GF-D8 (cell line): ENCODE measurements at regions not wholly inside any gene's neighbourhood (a gene's known extent, or its start where the extent isn't known, plus 50 kb on each side); places are given as distances from the start of the nearest gene placed in this dataset.
"Not testable (repeated sequence)": the region's sequence is repeated elsewhere in the genome, so short reads cannot be mapped to it uniquely, and the experiment has no call there.

Experiments
- DNase-seq: peaks from one replicate; lab custom pipeline; 2025; lab: John Stamatoyannopoulos, UW

DNA sequence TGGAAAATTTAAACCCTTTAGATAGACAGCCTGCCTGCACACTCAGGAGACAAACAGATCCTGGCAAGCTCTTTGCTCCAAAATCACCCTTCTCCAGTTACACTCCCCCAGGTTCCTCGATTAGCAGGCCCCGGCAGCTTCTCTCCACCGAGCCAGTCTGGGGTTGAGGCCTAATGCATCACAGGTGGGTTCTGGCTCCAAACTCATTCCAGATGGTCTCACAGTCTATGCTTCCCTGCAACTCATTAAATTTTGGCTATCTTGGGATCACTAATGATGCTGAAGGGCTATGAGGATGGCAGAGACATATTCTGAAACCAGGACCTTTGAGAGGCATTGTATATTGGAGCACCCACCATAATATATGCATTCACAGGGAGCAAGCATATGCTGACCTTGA is 559.8 kb upstream of the USP24 start:
- no peak for DNase-seq

DNA sequence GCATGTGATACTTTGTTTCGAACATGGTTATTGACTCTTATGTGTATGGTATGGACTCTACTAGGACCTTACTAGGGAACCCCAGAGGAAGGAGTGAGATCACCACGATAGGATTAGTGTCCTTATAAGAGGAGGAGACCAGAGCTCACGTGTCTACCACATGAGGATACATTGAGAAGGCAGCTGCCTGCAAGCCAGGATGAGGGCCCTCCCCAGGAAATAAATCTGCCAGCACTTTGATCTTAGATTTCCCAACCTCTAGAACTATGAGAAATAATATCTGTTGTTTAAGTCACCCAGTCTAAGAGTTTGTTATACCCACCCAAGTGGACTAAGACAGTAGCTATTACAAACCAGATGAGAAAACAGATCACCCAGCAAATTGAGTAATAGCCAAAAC is 559.3 kb upstream of the USP24 start:
- DNase-seq, result no peak

DNA sequence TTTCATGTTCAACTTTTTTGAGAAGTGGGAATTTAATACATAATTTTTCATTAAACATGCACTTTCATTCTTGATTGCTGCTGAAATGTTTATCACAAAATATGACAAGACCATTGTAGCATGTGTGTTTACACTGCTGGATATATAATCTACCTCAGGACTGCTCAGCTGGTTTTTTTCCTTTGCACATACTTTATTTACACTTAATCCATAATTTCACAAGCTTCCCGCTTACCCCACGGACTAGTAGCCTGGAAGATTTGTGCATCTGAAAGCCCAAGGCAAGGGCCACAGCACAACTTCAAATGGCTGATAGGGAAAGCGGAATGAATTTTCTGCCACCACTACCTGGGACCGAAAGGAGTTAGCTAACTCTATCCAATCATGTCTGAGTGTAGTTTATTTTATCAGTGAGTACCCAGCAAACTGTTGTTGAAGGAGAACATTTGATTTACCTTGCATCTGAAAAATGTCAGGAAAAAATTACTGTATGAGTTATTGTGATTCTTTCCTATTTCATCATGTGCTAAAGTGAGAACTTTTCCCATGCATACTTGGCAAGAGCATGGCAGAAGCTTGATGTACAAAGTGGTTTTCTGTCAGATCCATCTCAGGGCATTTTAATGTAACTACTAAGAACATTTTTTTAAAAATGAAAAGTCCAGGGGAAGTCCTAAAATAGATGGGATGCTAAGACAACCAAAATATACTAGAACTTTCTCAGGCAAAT is 558.2 kb upstream of the USP24 start:
- no peak for DNase-seq

DNA sequence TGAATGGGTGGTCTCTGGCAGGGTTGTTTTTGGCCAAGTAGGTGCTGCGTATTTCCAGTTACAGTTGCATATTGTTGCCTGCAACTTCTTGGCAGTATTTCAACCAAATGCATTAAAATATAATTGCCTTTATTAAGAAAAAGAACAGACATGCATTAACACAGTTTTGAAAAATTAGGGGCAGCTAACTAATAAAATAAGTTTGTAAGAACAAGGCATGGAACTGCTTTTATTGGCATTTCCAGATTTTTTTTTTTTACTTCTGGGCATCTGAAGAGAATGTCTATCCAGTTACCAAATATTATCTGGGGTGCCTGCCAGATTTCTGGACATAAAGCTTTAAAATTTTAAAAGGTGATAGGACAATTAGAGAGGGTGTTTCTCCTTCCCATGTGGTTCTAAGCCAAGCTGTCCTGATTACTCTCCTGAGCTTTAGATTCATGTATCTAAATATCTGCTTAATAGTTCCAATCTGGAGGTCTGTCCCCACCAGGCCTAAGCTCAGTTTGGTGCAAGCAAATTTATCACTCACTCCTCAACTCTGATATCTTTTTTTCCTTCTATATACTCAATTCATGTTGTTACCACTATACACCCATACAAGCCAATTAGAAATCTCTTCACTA is 553.3 kb upstream of the USP24 start:
- DNase-seq, result no peak

DNA sequence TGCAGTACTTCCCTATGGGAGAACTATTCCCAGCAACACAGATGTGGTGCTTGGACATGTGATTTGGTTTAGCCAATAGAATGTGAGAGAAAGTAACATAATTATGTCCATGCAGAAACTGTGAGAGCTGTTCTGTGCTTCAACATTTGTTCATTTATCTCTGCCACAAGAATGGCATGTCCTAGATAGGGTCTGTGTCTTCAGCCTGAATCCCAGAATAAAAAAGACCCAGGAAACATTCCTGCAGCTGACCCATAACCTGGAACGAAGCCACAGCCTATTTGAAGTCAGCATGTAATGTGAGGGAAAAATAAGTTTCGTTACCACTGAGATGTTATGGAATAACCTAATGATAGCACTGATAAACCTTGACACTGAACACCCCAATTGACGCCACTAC is 552.0 kb upstream of the USP24 start:
- no peak for DNase-seq

DNA sequence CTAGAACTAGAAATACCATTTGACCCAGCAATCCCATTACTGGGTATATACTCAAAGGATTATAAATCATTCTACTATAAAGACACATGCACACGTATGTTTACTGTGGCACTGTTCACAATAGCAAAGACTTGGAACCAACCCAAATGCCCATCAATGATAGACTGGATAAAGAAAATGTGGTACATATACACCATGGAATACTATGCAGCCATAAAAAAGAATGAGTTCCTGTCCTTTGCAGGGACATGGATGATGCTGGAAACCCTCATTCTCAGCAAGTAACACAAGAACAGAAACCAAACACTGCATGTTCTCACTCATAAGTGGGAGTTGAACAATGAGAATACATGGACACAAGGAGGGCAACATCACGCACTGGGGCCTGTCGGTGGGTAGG is 550.3 kb upstream of the USP24 start:
- not testable (repeated sequence) for DNase-seq

DNA sequence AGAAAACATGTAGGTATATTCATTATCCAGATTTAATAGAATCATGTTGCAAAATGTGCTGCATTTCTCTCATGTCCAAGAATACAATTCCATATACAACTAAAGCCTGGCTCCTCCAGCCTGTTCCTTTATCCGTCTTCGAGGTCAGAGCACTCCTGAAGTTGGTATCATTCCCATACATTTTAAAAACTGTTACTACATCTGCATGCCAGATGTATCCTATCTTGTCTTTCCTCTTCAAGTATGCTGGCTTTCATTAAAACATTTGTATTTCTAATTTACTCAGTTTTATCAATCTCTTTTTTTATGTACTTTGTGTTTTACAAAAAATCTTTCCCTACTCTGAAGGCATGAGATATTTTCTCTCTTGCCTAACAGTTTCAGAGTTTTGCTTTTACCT is 536.6 kb upstream of the USP24 start:
- no peak for DNase-seq

DNA sequence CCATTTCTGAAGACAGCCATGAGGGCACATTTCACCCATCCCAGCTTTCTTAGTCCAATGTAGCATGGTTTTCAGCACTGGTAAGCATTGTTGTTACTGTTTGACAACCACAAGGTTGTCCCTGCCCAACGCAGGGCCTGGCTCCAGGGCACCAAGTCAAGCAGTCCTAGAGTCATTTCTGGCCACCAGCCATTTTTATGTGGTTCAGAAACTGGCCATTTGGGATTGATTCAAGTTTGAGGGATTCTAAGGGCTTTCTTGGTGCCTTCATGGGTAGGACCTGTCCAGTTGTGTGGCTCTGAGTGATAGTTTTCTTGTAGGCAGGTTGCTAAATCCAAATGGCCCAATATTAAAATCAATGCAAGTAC is 535.4 kb upstream of the USP24 start:
- no peak for DNase-seq

DNA sequence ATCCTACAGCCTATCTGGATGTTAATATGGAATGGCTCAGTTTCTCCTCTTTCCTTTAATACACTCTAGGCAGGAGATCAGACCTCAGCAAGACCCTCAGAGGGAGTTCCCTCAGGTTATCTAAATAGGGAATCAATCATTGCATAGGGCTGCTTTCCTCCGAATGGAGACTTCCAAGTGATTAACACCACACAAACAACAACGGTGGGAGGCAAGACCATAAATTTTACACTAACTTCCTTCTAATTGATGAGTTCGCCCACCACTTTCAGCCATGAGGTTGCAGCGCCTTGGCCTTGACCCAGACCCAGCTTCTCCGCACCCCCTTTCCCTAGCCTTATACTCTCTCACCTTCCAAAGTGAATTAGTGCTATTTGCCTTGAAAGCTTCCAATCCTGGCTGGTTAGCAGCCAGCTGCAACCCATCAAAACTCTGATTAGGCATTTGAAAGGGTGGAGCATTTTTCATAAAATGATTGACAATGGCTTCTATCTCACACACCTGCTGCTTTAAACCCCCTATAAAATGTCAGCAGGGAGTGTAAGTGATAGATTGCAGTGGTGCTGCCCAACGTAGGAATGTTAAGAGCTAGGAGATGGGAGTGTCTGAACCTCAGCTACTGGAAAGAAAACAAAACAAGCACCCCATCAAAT is 534.9 kb upstream of the USP24 start:
- no peak for DNase-seq

DNA sequence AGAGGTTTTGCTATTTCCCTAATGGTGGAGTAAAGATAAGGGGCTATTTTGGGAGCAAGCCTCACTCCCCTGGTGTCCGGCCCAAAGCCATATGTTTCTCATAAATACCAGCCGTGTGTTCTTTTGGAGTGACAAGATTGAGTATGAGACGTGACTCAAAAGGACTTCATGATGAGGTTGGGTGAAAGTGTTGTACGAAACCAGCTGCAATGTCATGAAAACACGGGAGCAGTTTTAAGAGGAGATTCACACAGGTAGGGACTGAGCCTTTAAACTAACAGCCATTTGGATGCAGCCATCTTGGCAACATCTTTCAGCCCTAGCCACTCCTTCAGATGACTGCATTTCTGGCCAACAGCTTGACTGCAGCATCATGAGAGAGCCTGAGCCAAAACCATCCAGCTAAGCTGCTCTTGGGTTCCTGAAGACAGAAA is 532.3 kb upstream of the USP24 start:
- no peak for DNase-seq

DNA sequence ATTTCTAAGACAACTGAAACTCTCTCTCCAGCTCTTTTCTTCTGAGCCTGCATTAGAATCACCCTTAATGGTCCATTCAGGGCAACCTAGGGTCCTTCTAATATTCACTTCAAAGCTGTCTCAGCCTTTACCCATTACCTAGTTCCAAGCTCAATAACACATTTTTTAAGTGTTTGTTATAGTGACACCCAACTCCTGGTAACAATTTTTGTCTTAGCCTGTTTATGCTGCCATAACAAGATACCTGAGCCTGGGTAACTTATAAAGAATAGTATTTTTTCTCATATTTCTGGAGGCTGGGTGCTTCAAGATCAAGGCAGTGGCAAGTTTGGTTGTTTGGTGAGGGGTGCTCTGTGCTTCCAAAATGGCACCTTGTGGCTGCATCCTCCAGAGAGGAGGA is 531.5 kb upstream of the USP24 start:
- DNase-seq, result no peak

DNA sequence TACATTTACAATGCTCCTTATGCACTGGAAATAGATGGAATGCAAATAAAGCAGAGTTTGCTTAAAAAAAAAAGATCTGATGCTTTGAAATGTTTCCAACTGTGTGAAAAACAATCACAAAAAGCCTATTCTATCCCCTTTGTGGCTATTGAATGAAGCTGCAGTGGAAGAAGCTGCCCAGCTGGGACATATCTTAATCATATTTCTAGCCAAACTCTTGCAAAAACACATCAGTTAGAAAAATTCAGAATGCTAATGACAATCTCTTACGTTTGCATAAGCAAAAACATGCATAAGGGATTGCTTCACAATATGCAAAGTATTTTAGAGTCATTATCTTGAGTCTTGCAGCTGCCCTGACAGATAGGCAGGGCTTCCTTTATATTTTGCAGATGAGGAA is 526.4 kb upstream of the USP24 start:
- DNase-seq, result no peak

DNA sequence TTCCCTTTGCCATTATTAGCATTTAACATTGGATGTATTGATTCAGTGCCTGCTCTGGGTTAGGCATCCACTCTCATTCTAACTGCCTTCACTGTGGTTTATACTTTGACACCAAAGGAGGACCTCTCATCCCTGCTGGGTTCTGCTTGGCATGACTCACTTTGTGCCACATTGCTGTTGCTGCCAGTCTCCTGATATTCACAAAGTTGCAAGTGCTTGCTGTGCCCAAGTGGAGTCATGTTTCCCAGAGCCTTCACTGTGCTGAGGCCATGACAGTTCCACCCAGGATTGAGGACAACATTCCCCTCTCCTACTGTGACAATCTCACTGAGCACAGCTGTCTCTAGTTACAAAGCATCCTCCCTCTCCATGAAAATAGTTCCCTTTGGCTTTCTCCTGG is 519.9 kb upstream of the USP24 start:
- DNase-seq, result no peak

DNA sequence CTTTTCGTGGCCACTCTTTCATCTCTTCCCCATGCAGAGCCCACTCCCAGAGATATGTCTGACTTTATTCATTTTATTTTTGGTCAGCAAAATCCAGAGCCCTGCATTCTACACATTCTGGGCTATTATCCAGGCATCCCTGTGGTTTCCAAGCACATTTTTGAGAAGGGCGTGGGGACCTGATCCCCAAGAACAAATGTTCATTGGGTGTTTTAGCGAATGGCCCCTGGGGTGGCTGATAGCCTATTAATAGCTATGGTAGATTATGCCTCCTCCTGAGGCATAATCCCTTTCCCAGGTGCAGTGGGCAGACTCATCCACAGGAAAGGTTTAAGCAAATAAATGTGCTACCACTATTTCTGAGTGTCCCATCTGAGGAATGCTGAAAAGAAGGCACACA is 511.8 kb upstream of the USP24 start:
- no peak for DNase-seq

DNA sequence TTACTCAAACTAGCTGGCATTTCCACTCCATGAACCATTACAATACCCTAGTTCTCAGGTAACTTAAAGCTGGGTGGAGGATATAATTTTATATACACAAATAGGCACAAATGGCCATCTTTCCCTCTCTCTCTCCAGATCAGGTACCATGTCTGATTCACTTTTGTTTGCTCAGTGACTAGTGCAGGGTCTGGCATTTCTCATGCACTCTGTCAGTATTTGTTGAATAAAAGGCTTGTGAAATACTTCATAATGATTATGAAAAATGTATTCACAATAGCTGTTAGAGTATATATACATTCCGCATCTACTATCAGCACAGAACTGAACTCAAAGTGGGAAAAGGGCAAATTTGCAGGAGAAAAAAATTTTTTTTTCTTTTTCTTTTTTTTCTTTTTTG is 510.2 kb upstream of the USP24 start:
- DNase-seq, result no peak

DNA sequence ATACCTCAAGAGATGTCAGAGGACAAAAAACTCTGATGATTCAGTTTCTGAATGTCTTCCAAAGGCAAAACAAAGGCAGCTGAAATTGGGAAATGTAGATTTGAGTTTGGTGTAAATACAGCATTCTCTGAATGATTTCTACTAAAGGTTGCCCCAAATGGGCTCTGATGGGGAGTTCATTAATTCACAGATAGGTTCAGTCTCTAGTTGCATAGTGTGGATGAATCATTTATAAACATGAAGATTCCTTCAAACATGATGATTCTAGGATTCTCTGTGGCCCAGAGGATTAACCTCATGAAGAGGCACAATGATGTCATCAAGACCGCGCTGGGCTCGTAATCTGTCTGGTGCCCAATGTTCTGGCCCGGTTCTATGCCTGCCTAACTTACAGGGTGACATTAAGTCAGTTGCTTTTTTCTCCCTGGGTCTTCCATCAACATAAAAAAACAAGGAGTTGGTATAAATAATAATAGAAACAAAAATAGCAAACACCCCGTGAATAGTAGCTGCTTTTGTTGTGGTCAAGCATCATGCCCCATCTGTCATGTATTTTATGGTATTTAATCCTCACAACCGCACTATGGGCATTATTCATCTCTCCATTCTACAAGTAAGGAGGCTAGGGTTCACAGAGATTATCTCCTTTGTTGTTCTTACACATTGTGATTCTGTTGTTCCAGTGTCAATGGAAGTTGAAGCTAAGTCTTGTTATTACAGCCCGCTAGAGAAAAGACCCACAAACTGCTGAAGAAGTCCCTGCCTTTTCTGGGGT is 509.6 kb upstream of the USP24 start:
- no peak for DNase-seq

DNA sequence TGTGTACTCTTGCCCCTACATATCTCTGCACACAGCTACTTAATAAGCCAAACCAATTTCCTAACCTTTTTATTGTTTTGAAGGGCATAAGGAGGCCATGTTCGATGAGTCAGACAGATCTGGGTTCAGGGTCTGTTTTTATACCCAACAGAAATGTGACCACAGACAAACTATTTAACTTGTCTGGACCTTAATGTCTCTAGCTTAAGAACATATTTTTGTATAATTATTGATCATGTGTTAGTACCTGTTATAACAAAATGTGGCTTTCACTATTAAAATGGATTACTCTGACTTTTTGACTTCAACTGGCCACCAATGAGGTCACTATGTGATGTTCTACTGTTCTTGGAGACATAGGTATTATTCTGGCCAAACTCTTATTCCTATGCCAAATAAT is 507.8 kb upstream of the USP24 start:
- DNase-seq, result no peak

DNA sequence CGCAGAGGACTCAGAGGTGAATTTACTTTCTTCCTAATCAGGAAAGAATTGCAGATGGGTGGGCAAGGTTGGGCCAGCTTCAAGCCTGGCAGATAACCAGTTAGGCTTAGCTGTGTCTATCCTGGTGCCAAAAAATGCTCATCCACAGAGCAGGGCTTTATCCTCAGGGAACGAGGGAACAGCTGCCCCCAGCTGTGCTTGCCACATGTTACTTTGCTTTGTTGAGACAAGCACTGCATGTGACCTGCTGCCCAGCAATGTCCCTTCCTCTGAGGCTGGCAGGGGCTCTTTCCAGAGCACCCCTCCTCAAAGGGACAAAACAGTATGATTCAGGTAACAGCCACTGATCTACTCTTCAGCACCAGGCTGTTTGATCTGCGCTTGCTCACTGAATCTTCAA is 505.1 kb upstream of the USP24 start:
- no peak for DNase-seq

DNA sequence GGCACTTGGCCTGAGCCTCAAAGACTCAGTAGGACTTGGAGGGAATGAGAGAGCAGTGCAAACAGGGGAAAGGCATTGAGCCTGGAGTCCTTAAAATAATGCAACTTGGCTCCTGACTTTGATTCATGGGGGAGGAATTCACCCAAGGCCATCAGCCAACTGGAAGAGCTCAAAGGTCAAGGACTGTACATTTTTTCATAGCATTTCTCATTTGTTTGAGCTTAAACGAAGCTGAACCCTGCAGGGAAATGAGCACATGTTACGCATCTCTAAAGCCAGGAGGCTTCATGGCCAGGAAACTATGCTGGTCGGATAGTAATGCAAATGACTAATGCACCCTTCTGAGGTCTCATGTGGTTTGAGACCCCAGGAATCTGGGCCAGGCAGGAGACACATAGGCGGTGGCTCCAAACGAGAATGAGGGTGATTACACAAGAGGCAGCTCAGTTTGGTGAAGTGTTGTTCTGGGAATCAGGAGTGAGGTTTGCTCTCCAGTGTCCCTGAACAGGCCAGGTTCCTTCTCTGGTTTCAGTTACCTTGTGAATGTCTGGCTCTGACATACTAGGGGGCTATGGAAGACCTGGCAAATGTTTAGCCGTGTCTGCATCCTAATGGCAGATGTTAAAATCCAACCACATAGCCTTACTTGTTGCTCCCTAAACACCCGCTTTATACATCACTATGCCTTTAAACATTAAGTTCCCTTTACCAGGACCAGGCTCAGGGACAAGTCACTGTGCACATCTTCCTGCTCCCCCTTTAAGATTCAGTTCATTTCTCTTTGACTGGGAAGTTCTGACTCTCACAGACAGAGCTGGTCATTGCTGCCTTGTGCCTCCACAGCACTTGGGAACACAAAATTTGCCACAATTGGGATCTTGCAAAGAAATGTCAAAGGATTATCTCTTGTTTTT is 503.9 kb upstream of the USP24 start:
- DNase-seq, result no peak

DNA sequence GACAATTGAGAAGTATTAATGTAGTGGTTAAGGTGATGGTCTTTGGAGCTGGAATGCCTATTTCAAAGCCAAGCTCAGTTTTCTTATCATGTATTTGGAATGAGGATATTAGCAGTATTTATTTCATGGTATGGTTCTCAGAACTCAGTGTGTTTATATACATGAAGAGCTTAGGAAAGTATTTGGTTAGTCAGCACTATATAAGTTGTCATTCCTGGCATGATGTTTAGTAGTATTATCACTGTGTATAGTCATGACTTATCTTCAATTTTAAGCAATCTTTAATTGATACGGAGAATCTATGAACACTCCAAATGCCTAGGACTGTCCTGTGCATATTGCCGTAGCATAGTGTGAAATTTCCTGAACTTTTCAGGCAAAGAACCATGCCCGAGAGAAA is 501.9 kb upstream of the USP24 start:
- DNase-seq, result no peak

DNA sequence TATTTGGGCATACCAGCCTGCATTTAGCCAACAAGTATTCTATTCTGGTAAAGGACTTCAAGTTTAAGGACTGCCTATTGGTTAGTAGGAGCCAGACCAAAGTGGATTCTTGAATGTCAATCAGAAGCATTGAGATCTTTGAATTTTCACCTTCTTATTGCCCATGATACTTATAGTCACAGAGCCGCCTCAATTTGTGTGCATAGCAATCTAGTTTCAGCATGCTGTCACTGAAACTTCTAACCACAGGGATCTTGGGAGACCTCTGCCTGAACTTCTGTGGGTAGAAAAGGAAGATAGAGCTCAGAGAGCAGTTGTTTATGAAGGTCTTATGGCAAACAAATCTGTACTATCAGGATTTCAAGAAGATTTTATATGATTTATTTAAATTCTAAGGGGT is 501.4 kb upstream of the USP24 start:
- DNase-seq, result no peak

DNA sequence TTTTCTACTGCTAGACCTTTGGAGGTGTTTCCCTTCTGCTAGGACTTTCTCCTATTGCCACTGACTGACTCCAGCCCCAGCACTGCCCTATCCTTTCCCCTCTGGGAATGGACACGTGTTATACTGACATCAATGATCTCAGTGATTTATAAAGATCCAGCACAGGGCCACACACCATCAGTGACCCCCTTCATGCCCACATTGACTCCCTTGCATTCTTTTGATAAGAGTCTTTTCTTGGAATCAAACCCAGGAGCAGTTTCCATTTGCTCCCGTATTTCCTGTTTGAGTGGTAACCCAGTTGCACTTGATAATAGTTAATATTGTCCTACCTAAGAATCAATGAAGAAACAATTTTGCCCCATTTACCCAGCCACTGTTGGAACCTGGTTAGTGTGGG is 501.0 kb upstream of the USP24 start:
- no peak for DNase-seq
